NCI-H82 treated with DMSO at 0.1 percent for 48 hours (cell line): ENCODE measurements at regions not wholly inside any gene's neighbourhood (a gene's known extent, or its start where the extent isn't known, plus 50 kb on each side); places are given as distances from the start of the nearest gene placed in this dataset.
A peak's percentile ranks its signal among the peaks of the same experiment; 100 is the strongest.
"Not testable (repeated sequence)": the region's sequence is repeated elsewhere in the genome, so short reads cannot be mapped to it uniquely, and the experiment has no call there.

Source experiments
- DNase-seq: peaks from one replicate; lab custom pipeline; 2025; ENCODE audit not compliant: unreplicated experiment; lab: John Stamatoyannopoulos, UW

DNA sequence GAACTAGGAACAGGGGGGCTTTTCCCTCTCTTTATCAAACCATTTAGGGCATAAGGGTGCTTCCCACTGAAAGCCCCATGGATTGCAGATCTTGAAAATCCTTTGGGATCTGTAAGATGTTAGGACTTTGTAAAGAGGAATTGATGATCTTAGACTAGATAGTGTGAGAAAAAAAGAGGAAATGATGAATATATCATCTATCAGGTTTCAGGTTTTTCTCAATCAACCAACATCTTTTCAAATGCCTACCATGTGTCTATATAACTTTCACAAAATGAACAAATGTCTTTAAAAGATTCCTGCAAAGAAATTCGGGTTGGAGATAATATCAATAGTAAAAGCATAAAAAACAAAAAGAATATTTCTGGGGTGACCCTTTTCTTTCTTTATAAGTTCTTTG is 50.1 kb downstream of the KCNC4 start:
- no peak for DNase-seq

GRCh38 chr1:110262296-110262695 is 52.2 kb downstream of the KCNC4 start:
- DNase-seq = no peak

- DNase-seq = no peak
These were observed 52.9 kb downstream of the KCNC4 start for GRCh38 chr1:110262846-110263631.

GRCh38 chr1:110264430-110264829 is 54.3 kb downstream of the KCNC4 start:
- no peak for DNase-seq

- DNase-seq = no peak
These were observed 55.1 kb downstream of the KCNC4 start for GRCh38 chr1:110265186-110265585.

DNA sequence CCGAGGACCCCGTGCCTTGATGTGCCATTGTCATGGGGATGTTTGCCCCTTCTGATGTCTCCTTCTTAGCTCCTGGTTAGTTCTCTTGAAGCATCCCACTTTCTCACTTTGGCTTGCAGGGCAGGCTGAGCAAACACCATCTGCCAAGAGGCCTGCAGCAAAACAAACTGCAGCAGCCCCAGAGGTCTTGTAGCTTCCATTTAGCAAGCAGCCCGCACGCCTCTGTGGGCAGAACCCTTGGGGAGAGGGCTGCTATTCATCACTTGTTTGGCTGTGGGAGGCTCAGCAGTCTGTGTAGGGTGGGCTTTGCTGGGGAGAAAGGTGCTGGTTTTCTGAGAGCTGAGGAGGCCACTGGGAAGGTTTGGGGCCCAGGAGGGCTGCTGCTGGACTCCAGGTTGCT is 56.7 kb downstream of the KCNC4 start:
- no peak for DNase-seq

- DNase-seq = no peak
These were observed 57.1 kb downstream of the KCNC4 start for GRCh38 chr1:110267260-110267659.

- no peak for DNase-seq
These were observed 61.9 kb downstream of the KCNC4 start for GRCh38 chr1:110272045-110272444.

- not testable (repeated sequence) for DNase-seq
These were observed 63.7 kb downstream of the KCNC4 start for GRCh38 chr1:110273832-110274231.

DNA sequence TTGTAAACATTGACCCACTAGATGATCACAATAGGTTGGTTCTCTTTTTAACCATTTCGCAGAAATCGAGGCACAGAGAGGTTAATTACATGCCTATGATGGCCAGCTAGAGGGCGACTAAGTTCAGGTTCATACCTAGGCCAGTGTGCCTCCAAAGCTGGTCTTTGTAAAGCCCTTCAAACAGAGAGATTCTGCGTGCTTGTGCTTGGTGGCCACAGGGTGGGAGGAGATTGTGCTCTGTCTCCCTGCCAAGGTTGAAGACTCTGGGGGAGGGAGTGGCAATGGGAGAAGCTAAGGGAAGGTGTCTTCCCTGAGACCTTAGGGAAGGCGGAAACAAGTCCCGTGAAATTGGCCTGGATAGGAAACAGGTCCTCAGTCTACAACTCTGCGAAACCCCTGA is 59.1 kb upstream of the RBM15 start:
- DNase-seq = no peak

GRCh38 chr1:110280804-110281203 is 58.4 kb upstream of the RBM15 start:
- no peak for DNase-seq

- DNase-seq = peak; percentile 23
These were observed 57.5 kb upstream of the RBM15 start for GRCh38 chr1:110281363-110282290.

DNA sequence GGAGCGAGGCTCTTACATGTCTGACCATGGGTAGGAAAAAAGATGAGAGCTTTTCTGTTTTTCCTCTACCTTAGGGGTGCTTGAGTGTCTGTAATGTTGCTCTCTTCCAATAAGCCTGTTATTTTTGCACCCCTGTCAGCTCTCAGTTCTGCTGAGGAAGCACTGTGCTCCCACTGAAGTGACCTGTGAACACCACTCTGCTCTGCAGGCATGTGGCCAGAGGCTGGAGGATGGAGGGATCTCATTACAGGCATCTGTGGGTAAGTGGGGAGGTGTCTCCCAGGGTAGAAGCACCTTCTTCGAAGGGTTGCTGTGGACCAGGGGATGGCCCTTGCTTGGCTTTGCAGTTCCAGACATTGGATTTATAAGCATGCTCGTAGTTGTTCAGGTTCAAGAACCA is 56.8 kb upstream of the RBM15 start:
- DNase-seq = no peak

- no peak for DNase-seq
These were observed 55.5 kb upstream of the RBM15 start for GRCh38 chr1:110283677-110284076.

GRCh38 chr1:110285316-110285715 is 53.9 kb upstream of the RBM15 start:
- no peak for DNase-seq

DNA sequence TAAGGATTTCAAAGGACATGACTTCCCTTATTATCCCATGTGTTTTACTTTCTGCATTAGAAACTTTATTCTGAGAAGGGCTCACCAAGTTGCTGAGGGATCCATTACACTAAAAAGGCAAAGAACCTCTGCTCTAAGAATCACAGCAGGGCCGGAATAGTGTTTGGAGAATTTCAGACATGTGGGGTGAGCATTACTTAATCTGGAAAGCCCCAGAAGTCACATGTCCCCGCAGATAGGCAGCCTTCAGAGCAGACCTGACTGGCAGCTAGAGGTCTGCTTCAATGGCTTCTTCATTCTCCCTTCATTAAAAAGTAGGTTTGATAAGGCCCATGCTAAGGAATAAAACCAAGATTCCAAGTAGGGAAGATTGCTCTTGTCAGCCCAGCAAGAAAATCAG is 52.6 kb upstream of the RBM15 start:
- DNase-seq = no peak

GRCh38 chr1:110288111-110288510 is 51.1 kb upstream of the RBM15 start:
- DNase-seq = no peak
